Breast epithelium (tissue), 3 donors: ENCODE measurements at regions not wholly inside any gene's neighbourhood (a gene's known extent, or its start where the extent isn't known, plus 50 kb on each side); places are given as distances from the start of the nearest gene placed in this dataset.

Experiments
- POLR2A ChIP-seq: fragments of 450-650 bp; IDR thresholded peaks from one replicate; pipeline ENCODE4 v1.6.1; 2016; ENCODE audit warnings: antibody characterized with exemption, mild to moderate bottlenecking, moderate library complexity
- POLR2AphosphoS5 ChIP-seq, 3 donors: sonication (generic); formaldehyde crosslinking; IDR thresholded peaks; one replicate each; pipeline ENCODE4 v1.6.1; 2017; ENCODE audit warnings: antibody characterized with exemption in 3 of 3
- TF ChIP-seq, protein P1 (sequence below), 3 donors: fragments of 450-650 bp; IDR thresholded peaks; one replicate each; pipeline ENCODE4 v1.5.1; 2016 to 2017; ENCODE audit warnings: antibody characterized with exemption in 3 of 3, mild to moderate bottlenecking in 3 of 3, moderate library complexity in 3 of 3

DNA sequence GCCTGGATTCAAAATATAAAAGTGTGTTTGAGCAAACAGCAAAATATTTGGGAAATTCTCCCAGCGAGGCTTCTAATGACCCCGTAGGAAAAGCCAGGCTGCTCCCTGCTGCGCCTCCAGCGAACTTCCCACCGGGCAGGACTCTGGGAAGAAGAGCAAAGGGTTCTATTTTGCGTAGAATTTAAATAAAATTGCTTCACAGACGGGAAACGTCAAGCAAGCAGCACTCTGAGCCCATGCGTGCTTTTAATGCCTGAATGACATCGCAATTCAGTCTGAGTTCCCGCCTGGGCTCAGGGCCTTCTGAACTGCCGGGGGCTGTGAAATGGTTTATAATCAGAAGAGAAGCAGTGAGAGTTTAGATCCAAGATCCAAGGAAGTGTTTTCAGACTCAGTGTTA lies 775.1 kb downstream of the BRD1 start:
- TF ChIP-seq, protein P1, sequence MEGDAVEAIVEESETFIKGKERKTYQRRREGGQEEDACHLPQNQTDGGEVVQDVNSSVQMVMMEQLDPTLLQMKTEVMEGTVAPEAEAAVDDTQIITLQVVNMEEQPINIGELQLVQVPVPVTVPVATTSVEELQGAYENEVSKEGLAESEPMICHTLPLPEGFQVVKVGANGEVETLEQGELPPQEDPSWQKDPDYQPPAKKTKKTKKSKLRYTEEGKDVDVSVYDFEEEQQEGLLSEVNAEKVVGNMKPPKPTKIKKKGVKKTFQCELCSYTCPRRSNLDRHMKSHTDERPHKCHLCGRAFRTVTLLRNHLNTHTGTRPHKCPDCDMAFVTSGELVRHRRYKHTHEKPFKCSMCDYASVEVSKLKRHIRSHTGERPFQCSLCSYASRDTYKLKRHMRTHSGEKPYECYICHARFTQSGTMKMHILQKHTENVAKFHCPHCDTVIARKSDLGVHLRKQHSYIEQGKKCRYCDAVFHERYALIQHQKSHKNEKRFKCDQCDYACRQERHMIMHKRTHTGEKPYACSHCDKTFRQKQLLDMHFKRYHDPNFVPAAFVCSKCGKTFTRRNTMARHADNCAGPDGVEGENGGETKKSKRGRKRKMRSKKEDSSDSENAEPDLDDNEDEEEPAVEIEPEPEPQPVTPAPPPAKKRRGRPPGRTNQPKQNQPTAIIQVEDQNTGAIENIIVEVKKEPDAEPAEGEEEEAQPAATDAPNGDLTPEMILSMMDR (IDR thresholded peaks at IDR 0.05): no peak
- TF ChIP-seq POLR2A (no peak), POLR2AphosphoS5 (IDR thresholded peaks at IDR 0.05) (no peak)
